IMR-90 (cell line): ENCODE measurements at regions not wholly inside any gene's neighbourhood (a gene's known extent, or its start where the extent isn't known, plus 50 kb on each side); places are given as distances from the start of the nearest gene placed in this dataset.
"Not testable (repeated sequence)": the region's sequence is repeated elsewhere in the genome, so short reads cannot be mapped to it uniquely, and the experiment has no call there.

Source experiments
- ATAC-seq: fragments of 200-7000 bp; cut with Tn5 transposase; 2 replicates; pipeline ENCODE4 v1.9.1; 2020; ENCODE audit warnings: low read depth, mild to moderate bottlenecking, moderate library complexity
- BruUV-seq: library from RNA; stranded (reverse); fragments of 400-500 nt; replicated peaks from 2 replicates; lab custom pipeline; 2021; lab: Mats Ljungman, UMichigan
- CTCF ChIA-PET: fragments of 300-600 bp; formaldehyde crosslinking; extraction: SDS; loops from one replicate; lab custom pipeline; 2021; ENCODE audit warnings: antibody characterized with exemption; lab: Yijun Ruan, JAX
- POLR2A ChIA-PET: fragments of 300-600 bp; sonication (Branson Sonifier 250); formaldehyde crosslinking; loops from one replicate; lab custom pipeline; 2022; ENCODE audit warnings: antibody characterized with exemption; ENCODE audit not compliant: unreplicated experiment; lab: Charles Lee
- DNase-seq: peaks from one replicate; pipeline ENCODE4 v3.0.0; 2013
- H2AFZ ChIP-seq: replicated peaks from 2 replicates; pipeline ENCODE3; 2013; ENCODE audit warnings: low read length, mild to moderate bottlenecking; ENCODE audit not compliant: poor library complexity
- H2AK5ac ChIP-seq: 2 replicates; pipeline ENCODE4 v1.6.1; 2013; ENCODE audit warnings: low read depth, low read length, inconsistent platforms
- H2AK9ac ChIP-seq: replicated peaks from 2 replicates; pipeline ENCODE3; 2013; ENCODE audit warnings: mild to moderate bottlenecking, low read depth, low read length, moderate library complexity; ENCODE audit not compliant: poor library complexity
- H2BK120ac ChIP-seq: 2 replicates; pipeline ENCODE4 v1.6.1; 2013; ENCODE audit warnings: low read depth, low read length, inconsistent platforms
- H2BK15ac ChIP-seq: 3 replicates; pipeline ENCODE4 v1.6.1; 2013; ENCODE audit warnings: low read depth, low read length, inconsistent platforms
- H2BK20ac ChIP-seq: 2 replicates; pipeline ENCODE4 v1.6.1; 2013; ENCODE audit warnings: low read depth, mild to moderate bottlenecking, inconsistent platforms, low read length, moderate library complexity
- H2BK5ac ChIP-seq: 2 replicates; pipeline ENCODE4 v1.6.1; 2013; ENCODE audit warnings: mild to moderate bottlenecking, low read depth, low read length, inconsistent platforms; ENCODE audit not compliant: poor library complexity, severe bottlenecking
- H3K14ac ChIP-seq: replicated peaks from 2 replicates; pipeline ENCODE4 v1.6.1; 2013; ENCODE audit warnings: low read depth, low read length, inconsistent platforms
- H3K18ac ChIP-seq: 2 replicates; pipeline ENCODE4 v1.6.1; 2013; ENCODE audit warnings: low read depth, low read length, control low read depth
- H3K23ac ChIP-seq: 2 replicates; pipeline ENCODE4 v1.6.1; 2013; ENCODE audit warnings: low read depth, low read length, inconsistent platforms
- H3K27ac ChIP-seq: 2 replicates; pipeline ENCODE4 v1.5.1; 2013; ENCODE audit warnings: mild to moderate bottlenecking, control low read depth, low read length; ENCODE audit not compliant: insufficient read depth
- H3K27me3 ChIP-seq: 2 replicates; pipeline ENCODE4 v1.6.1; 2013; ENCODE audit warnings: low read length; ENCODE audit not compliant: control insufficient read depth, insufficient read depth
- H3K36me3 ChIP-seq: 2 replicates; pipeline ENCODE4 v1.6.1; 2013; ENCODE audit warnings: low read length, mixed read lengths; ENCODE audit not compliant: control insufficient read depth, insufficient read depth
- H3K4ac ChIP-seq: 2 replicates; pipeline ENCODE4 v1.6.1; 2013; ENCODE audit warnings: low read depth, low read length, inconsistent platforms
- H3K4me1 ChIP-seq: 2 replicates; pipeline ENCODE4 v1.6.1; 2013; ENCODE audit warnings: low read length, mixed read lengths; ENCODE audit not compliant: control insufficient read depth, insufficient read depth
- H3K4me2 ChIP-seq: 2 replicates; pipeline ENCODE4 v1.6.1; 2013; ENCODE audit warnings: low read depth, mild to moderate bottlenecking, control low read depth, low read length, moderate library complexity
- H3K4me3 ChIP-seq: 2 replicates; pipeline ENCODE4 v1.5.1; 2013; ENCODE audit warnings: low read depth, mild to moderate bottlenecking, control low read depth, low read length, moderate library complexity; ENCODE audit not compliant: insufficient read depth
- H3K56ac ChIP-seq: 2 replicates; pipeline ENCODE4 v1.6.1; 2013; ENCODE audit warnings: low read length, inconsistent platforms; ENCODE audit not compliant: insufficient read depth; ENCODE audit errors: extremely low read depth
- H3K79me1 ChIP-seq, 2 experiments: 2 replicates each; pipeline ENCODE4 v1.6.1; 2013; ENCODE audit warnings: low read length in 2 of 2, inconsistent platforms in 1 of 2, low read depth in 1 of 2
- H3K9ac ChIP-seq: 2 replicates; pipeline ENCODE4 v1.6.1; 2013; ENCODE audit warnings: low read depth, low read length, control low read depth
- H3K9me1 ChIP-seq: 2 replicates; pipeline ENCODE4 v1.6.1; 2013; ENCODE audit warnings: low read length, inconsistent platforms; ENCODE audit not compliant: insufficient read depth
- H3K9me3 ChIP-seq: 2 replicates; pipeline ENCODE4 v1.6.1; 2013; ENCODE audit warnings: low read length; ENCODE audit not compliant: control insufficient read depth, insufficient read depth
- H4K20me1 ChIP-seq: 2 replicates; pipeline ENCODE4 v1.6.1; 2013; ENCODE audit warnings: low read length, inconsistent platforms; ENCODE audit not compliant: insufficient read depth
- H4K5ac ChIP-seq: 2 replicates; pipeline ENCODE4 v1.6.1; 2013; ENCODE audit warnings: mild to moderate bottlenecking, low read depth, low read length, control low read depth
- H4K8ac ChIP-seq, 2 experiments: 2 replicates each; pipeline ENCODE4 v1.6.1; 2013; ENCODE audit warnings: low read depth in 2 of 2, low read length in 2 of 2, control low read depth in 1 of 2, inconsistent platforms in 1 of 2
- H4K91ac ChIP-seq: 2 replicates; pipeline ENCODE4 v1.6.1; 2013; ENCODE audit warnings: low read depth, low read length, inconsistent platforms; ENCODE audit not compliant: insufficient read depth
- BHLHE40 ChIP-seq: fragments of 150-350 bp; IDR thresholded peaks from 2 replicates; pipeline ENCODE4 v1.6.1; 2016; ENCODE audit warnings: mild to moderate bottlenecking, low read depth, low read length
- CHD1 ChIP-seq: IDR thresholded peaks from 2 replicates; pipeline ENCODE4 v1.6.1; 2012; ENCODE audit warnings: low read depth, low read length, improper control_type of control experiment
- FOS ChIP-seq: fragments of 150-350 bp; IDR thresholded peaks from 2 replicates; pipeline ENCODE4 v1.6.1; 2016; ENCODE audit warnings: low read depth, low read length
- MAZ ChIP-seq: IDR thresholded peaks from 2 replicates; pipeline ENCODE4 v1.6.1; 2012; ENCODE audit warnings: low read depth, mild to moderate bottlenecking, low read length, improper control_type of control experiment, moderate library complexity, borderline replicate concordance
- NFE2L2 ChIP-seq: fragments of 150-350 bp; IDR thresholded peaks from 2 replicates; pipeline ENCODE4 v1.6.1; 2016; ENCODE audit warnings: low read depth, mild to moderate bottlenecking, low read length
- RAD21 ChIP-seq: IDR thresholded peaks from 2 replicates; pipeline ENCODE4 v1.6.1; 2012; ENCODE audit warnings: low read length, improper control_type of control experiment
- WGBS, 2 experiments: methylation state at CpG; one replicate each; pipeline versions ENCODE4 v1.1.5 to v1.1.7; 2013; ENCODE audit warnings: missing lambda C conversion rate in 2 of 2; ENCODE audit not compliant: insufficient read length in 1 of 2; ENCODE audit errors: extremely low coverage in 2 of 2; 5-methylcytosine and 5-hydroxymethylcytosine counted together
- dilution Hi-C: fragments of 300-500 bp; cut with HindIII; formaldehyde crosslinking; loops from one replicate; pipeline ENCODE4 v1.14.3; 2018; ENCODE audit warnings: low sequenced_read_pairs; ENCODE audit not compliant: unreplicated experiment
- in situ Hi-C: fragments of 300-500 bp; cut with MboI; formaldehyde crosslinking; loops from 3 replicates; pipeline ENCODE4 v1.14.3; 2019; ENCODE audit warnings: low sequenced_read_pairs, inconsistent platforms, mixed read lengths
- intact Hi-C: fragments of 100-400 bp; cut with micrococcal nuclease; formaldehyde crosslinking; loops from 2 replicates; pipeline ENCODE4 v1.10.0; 2022
- TF ChIP-seq, protein P1 (sequence below): conservative IDR thresholded peaks from 2 replicates; pipeline ENCODE4 v1.5.1; 2012; ENCODE audit warnings: mild to moderate bottlenecking, low read depth, low read length, improper control_type of control experiment

DNA sequence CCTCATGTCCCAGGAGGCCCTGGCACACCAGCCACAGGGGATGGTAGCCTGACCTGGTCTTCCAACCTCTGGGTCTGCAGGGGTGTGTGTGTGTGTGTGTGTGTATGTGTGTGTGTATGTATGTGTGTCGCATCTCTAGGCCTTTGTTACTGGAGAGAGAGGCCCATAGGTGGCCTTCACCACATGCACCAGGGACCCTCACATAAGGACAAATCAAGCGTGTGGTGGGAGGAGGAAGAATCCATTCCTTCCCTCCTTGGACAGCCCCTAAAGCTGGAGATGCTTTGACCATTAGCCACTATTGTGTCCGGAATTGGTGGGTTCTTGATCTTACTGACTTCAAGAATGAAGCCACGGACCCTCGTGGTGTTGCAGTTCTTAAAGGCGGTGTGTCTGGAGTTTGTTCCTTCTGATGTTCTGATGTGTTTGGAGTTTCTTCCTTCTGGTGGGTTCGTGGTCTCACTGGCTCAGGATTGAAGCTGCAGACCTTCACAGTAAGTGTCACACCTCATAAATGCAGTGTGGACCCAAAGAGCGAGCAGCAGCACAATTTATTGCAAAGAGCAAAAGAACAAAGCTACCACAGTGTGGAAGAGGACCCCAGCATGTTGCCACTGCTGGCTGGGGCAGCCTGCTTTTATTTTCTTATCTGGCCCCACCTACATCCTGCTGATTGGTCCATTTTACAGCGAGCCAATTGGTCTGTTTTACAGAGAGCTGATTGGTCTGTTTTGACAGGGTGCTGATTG, 104.1 kb downstream of the DDX1 start:
- no peak overlapping the region for H2AK5ac ChIP-seq
- H3K4me1 ChIP-seq = no peaks in the 10 kb centered on the region
- DNase-seq = no peak
- H3K27ac ChIP-seq = no peak overlapping the region
- dilution Hi-C loops = no loop called here
- H2BK20ac ChIP-seq = no peak overlapping the region
- H3K56ac ChIP-seq = no peak overlapping the region
- no peaks in the 10 kb centered on the region for H4K20me1 ChIP-seq
- H3K36me3 ChIP-seq = no peaks in the 10 kb centered on the region
- no peak overlapping the region for H3K9ac ChIP-seq
- intact Hi-C loops = no loop called here
- BruUV-seq = no TSS peak
- in situ Hi-C loops = no loop called here
- H2BK5ac ChIP-seq = no peak overlapping the region
- no peak overlapping the region for H4K8ac ChIP-seq
- no peaks in the 10 kb centered on the region for H3K9me1 ChIP-seq
- ChIA-PET POLR2A (no interaction called here), CTCF (no interaction called here)
- no peak overlapping the region for H2BK120ac ChIP-seq
- H3K18ac ChIP-seq = no peak overlapping the region
- WGBS, 2 experiments = no CpG with 5 or more reads among the region's 9 CpGs
- no peak overlapping the region for H3K4me3 ChIP-seq
- TF ChIP-seq, protein P1, sequence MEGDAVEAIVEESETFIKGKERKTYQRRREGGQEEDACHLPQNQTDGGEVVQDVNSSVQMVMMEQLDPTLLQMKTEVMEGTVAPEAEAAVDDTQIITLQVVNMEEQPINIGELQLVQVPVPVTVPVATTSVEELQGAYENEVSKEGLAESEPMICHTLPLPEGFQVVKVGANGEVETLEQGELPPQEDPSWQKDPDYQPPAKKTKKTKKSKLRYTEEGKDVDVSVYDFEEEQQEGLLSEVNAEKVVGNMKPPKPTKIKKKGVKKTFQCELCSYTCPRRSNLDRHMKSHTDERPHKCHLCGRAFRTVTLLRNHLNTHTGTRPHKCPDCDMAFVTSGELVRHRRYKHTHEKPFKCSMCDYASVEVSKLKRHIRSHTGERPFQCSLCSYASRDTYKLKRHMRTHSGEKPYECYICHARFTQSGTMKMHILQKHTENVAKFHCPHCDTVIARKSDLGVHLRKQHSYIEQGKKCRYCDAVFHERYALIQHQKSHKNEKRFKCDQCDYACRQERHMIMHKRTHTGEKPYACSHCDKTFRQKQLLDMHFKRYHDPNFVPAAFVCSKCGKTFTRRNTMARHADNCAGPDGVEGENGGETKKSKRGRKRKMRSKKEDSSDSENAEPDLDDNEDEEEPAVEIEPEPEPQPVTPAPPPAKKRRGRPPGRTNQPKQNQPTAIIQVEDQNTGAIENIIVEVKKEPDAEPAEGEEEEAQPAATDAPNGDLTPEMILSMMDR = no peak
- TF ChIP-seq RAD21 (no peak), MAZ (no peak), BHLHE40 (no peak), FOS (no peak), NFE2L2 (no peak), CHD1 (no peak)
- H3K23ac ChIP-seq = no peak overlapping the region
- no peak overlapping the region for H3K4me2 ChIP-seq
- no peak overlapping the region for H4K5ac ChIP-seq
- H3K79me1 ChIP-seq = no peaks in the 10 kb centered on the region
- H3K14ac ChIP-seq = no peak overlapping the region
- H2BK15ac ChIP-seq = no peak overlapping the region
- H2AK9ac ChIP-seq = no peak overlapping the region
- ATAC-seq = no peak
- no peak overlapping the region for H2AFZ ChIP-seq
- H3K4ac ChIP-seq = no peak overlapping the region
- H3K27me3 ChIP-seq = no peaks in the 10 kb centered on the region
- peaks cover 11% of the 10 kb centered on the region; the same call in 1 of the 2 replicates for H3K9me3 ChIP-seq
- H4K91ac ChIP-seq = no peak overlapping the region

DNA sequence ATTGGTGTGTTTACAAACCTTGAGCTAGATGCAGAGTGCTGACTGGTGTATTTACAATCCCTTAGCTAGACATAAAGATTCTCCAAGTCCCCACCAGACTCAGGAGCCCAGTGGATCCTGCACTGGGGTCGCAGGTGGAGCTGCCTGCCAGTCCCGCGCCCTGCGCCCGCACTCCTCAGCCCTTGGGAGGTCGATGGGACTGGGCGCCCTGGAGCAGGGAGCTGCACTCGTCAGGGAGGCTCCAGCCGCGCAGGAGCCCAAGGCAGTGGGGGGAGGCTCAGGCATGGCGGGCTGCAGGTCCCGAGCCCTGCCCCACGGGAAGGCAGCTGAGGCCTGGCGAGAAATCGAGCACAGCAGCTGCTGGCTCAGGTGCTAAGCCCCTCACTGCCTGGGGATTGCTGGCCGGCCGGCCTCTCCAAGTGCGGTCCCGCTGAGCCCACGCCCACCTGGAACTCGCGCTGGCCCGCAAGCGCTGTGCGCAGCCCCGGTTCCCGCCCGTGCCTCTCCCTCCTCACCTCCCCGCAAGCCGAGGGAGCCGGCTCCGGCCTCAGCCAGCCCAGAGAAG, 105.0 kb downstream of the DDX1 start:
- H4K8ac ChIP-seq, H2BK20ac ChIP-seq, H2BK120ac ChIP-seq, POLR2A ChIA-PET, dilution Hi-C loops, H2BK15ac ChIP-seq, H3K18ac ChIP-seq, H3K56ac ChIP-seq, H3K4me2 ChIP-seq, H2AK9ac ChIP-seq, H2AFZ ChIP-seq, intact Hi-C loops, H3K36me3 ChIP-seq, ATAC-seq, H3K27ac ChIP-seq, BruUV-seq, H3K4me3 ChIP-seq, H3K79me1 ChIP-seq, H3K9ac ChIP-seq, H3K23ac ChIP-seq, H4K5ac ChIP-seq, H3K4ac ChIP-seq, H3K27me3 ChIP-seq, H2AK5ac ChIP-seq, H3K4me1 ChIP-seq, H4K20me1 ChIP-seq, H4K91ac ChIP-seq, H3K14ac ChIP-seq, H3K9me1 ChIP-seq, H3K9me3 ChIP-seq, H2BK5ac ChIP-seq, CTCF ChIA-PET, in situ Hi-C loops, DNase-seq: not testable (repeated sequence)
- no CpG with 5 or more reads among the region's 32 CpGs for WGBS, 2 experiments
